PC-3 (cell line): ENCODE measurements at regions not wholly inside any gene's neighbourhood (a gene's known extent, or its start where the extent isn't known, plus 50 kb on each side); places are given as distances from the start of the nearest gene placed in this dataset.

Source experiments
- ATAC-seq: fragments of 200-7000 bp; cut with Tn5 transposase; 2 replicates; pipeline ENCODE4 v1.9.1; 2020; ENCODE audit warnings: mild to moderate bottlenecking, moderate library complexity
- BruUV-seq: library from RNA; stranded (reverse); fragments of 400-500 nt; replicated peaks from 2 replicates; lab custom pipeline; 2021; lab: Mats Ljungman, UMichigan
- CTCF ChIA-PET: fragments of 300-600 bp; sonication (Branson Sonifier 250); formaldehyde crosslinking; loops from one replicate; lab custom pipeline; 2022; ENCODE audit warnings: antibody characterized with exemption; lab: Charles Lee
- POLR2A ChIA-PET: fragments of 300-600 bp; sonication (Branson Sonifier 250); formaldehyde crosslinking; loops from one replicate; lab custom pipeline; 2022; ENCODE audit warnings: antibody characterized with exemption; ENCODE audit not compliant: unreplicated experiment; lab: Charles Lee
- DNase-seq: peaks from one replicate; pipeline ENCODE4 v3.0.0-alpha.2; 2015
- H2AFZ ChIP-seq: fragments of 300-600 bp; sonication (generic); 2 replicates; pipeline ENCODE4 v1.6.0; 2016; ENCODE audit warnings: antibody characterized with exemption, low read length
- H3F3A ChIP-seq: fragments of 300-600 bp; sonication (generic); one replicate; pipeline ENCODE4 v1.6.0; 2017; ENCODE audit warnings: antibody characterized with exemption, low read length, control low read depth, mild to moderate bottlenecking; ENCODE audit not compliant: unreplicated experiment
- H3K27ac ChIP-seq: fragments of 300-600 bp; sonication (generic); 2 replicates; pipeline ENCODE4 v1.5.1; 2016; ENCODE audit warnings: mild to moderate bottlenecking, low read length
- H3K27me3 ChIP-seq: fragments of 300-600 bp; sonication (generic); 2 replicates; pipeline ENCODE4 v1.6.1; 2016; ENCODE audit warnings: low read length, mixed read lengths
- H3K36me3 ChIP-seq: fragments of 300-600 bp; sonication (generic); 2 replicates; pipeline ENCODE4 v1.6.1; 2016; ENCODE audit warnings: low read depth, mixed run types, low read length, mixed read lengths
- H3K4me1 ChIP-seq: fragments of 300-600 bp; sonication (generic); 2 replicates; pipeline ENCODE4 v1.5.1; 2016; ENCODE audit warnings: low read length; ENCODE audit not compliant: insufficient read depth
- H3K4me2 ChIP-seq: fragments of 300-600 bp; sonication (generic); 2 replicates; pipeline ENCODE4 v1.6.0; 2016; ENCODE audit warnings: low read length
- H3K4me3 ChIP-seq: fragments of 300-600 bp; sonication (generic); 2 replicates; pipeline ENCODE4 v1.5.1; 2016; ENCODE audit warnings: mild to moderate bottlenecking, low read length, mixed read lengths
- H3K79me2 ChIP-seq: fragments of 300-600 bp; sonication (generic); 2 replicates; pipeline ENCODE4 v1.6.1; 2017; ENCODE audit warnings: low read length, mixed read lengths
- H3K9ac ChIP-seq: fragments of 300-600 bp; sonication (generic); 2 replicates; pipeline ENCODE4 v1.6.0; 2016; ENCODE audit warnings: mild to moderate bottlenecking, low read length
- H3K9me2 ChIP-seq: fragments of 300-600 bp; sonication (generic); replicated peaks from 2 replicates; pipeline ENCODE4 v1.6.1; 2016; ENCODE audit warnings: mixed run types, low read length, mixed read lengths
- H3K9me3 ChIP-seq: fragments of 300-600 bp; sonication (generic); 2 replicates; pipeline ENCODE4 v1.6.1; 2016; ENCODE audit warnings: low read length, mixed read lengths
- H4K20me1 ChIP-seq: fragments of 300-600 bp; sonication (generic); 2 replicates; pipeline ENCODE4 v1.6.1; 2016; ENCODE audit warnings: low read length, mixed read lengths
- CTCF ChIP-seq: fragments of 300-600 bp; sonication (generic); conservative IDR thresholded peaks from 2 replicates; pipeline ENCODE4 v1.5.1; 2017; ENCODE audit warnings: antibody characterized with exemption, low read depth, mild to moderate bottlenecking, low read length
- EZH2 ChIP-seq: fragments of 300-600 bp; sonication (generic); IDR thresholded peaks from one replicate; pipeline ENCODE4 v1.6.1; 2017; ENCODE audit warnings: antibody characterized with exemption, mild to moderate bottlenecking, low read length; ENCODE audit not compliant: unreplicated experiment
- EZH2phosphoT487 ChIP-seq: fragments of 300-600 bp; sonication (generic); IDR thresholded peaks from 2 replicates; pipeline ENCODE4 v1.6.1; 2018; ENCODE audit warnings: mild to moderate bottlenecking, antibody characterized with exemption, low read length, borderline replicate concordance
- intact Hi-C: fragments of 100-400 bp; cut with micrococcal nuclease; formaldehyde crosslinking; loops from 2 replicates; pipeline ENCODE4 v1.9.0; 2023

GRCh38 chr11:45430361-45430760 is 144.2 kb upstream of the SYT13 start:
- TF ChIP-seq CTCF (no peak), EZH2 (no peak), EZH2phosphoT487 (no peak)
- Histone ChIP-seq H3K36me3 (no peaks in the 10 kb centered on the region), H3K9ac (no peak overlapping the region), H3K79me2 (no peaks in the 10 kb centered on the region), H3K4me3 (no peak overlapping the region), H2AFZ (no peak overlapping the region), H4K20me1 (no peaks in the 10 kb centered on the region), H3K27ac (no peak overlapping the region), H3K27me3 (peaks cover 77% of the 10 kb centered on the region), H3K4me2 (no peak overlapping the region), H3K9me3 (no peaks in the 10 kb centered on the region), H3K4me1 (no peaks in the 10 kb centered on the region), H3F3A (no peaks in the 10 kb centered on the region), H3K9me2 (no peaks in the 10 kb centered on the region)
- no peak for DNase-seq
- BruUV-seq: no TSS peak
- intact Hi-C loops: no loop called here
- ChIA-PET POLR2A (no interaction called here), CTCF (no interaction called here)
- no peak for ATAC-seq

GRCh38 chr11:45429719-45430118 is 143.6 kb upstream of the SYT13 start:
- no peak overlapping the region for H3K4me3 ChIP-seq
- no peaks in the 10 kb centered on the region for H3K36me3 ChIP-seq
- no peaks in the 10 kb centered on the region for H3K4me1 ChIP-seq
- TF ChIP-seq EZH2phosphoT487: no peak
- TF ChIP-seq CTCF: no peak
- TF ChIP-seq EZH2: no peak
- H3K27me3 ChIP-seq: peaks cover 73% of the 10 kb centered on the region
- H3F3A ChIP-seq: no peaks in the 10 kb centered on the region
- H2AFZ ChIP-seq: no peak overlapping the region
- intact Hi-C loops: no loop called here
- no peak overlapping the region for H3K27ac ChIP-seq
- no peaks in the 10 kb centered on the region for H3K9me3 ChIP-seq
- H3K9me2 ChIP-seq: no peaks in the 10 kb centered on the region
- H3K79me2 ChIP-seq: no peaks in the 10 kb centered on the region
- no TSS peak for BruUV-seq
- no peak for DNase-seq
- H3K9ac ChIP-seq: no peak overlapping the region
- no peak for ATAC-seq
- H3K4me2 ChIP-seq: no peak overlapping the region
- ChIA-PET POLR2A (no interaction called here), CTCF (no interaction called here)
- H4K20me1 ChIP-seq: no peaks in the 10 kb centered on the region

- Histone ChIP-seq H4K20me1 (no peaks in the 10 kb centered on the region), H3K27ac (no peak overlapping the region), H3K36me3 (no peaks in the 10 kb centered on the region), H3K79me2 (no peaks in the 10 kb centered on the region), H3K27me3 (peaks cover 74% of the 10 kb centered on the region), H3K9me2 (no peaks in the 10 kb centered on the region), H3K4me2 (no peak overlapping the region), H3K4me1 (no peaks in the 10 kb centered on the region), H3K9me3 (no peaks in the 10 kb centered on the region), H3K4me3 (no peak overlapping the region), H2AFZ (no peak overlapping the region), H3K9ac (no peak overlapping the region), H3F3A (no peaks in the 10 kb centered on the region)
- no peak for DNase-seq
- POLR2A ChIA-PET: no interaction called here
- intact Hi-C loops: no loop called here
- ATAC-seq: no peak
- TF ChIP-seq CTCF (no peak), EZH2 (no peak), EZH2phosphoT487 (no peak)
- CTCF ChIA-PET: no interaction called here
- no TSS peak for BruUV-seq
Observed at GRCh38 chr11:45428541-45429230, 142.5 kb upstream of the SYT13 start.
